K562 (cell line): ENCODE measurements at regions not wholly inside any gene's neighbourhood (a gene's known extent, or its start where the extent isn't known, plus 50 kb on each side); places are given as distances from the start of the nearest gene placed in this dataset.

Experiments
- CTCF ChIP-seq, 3 experiments: IDR thresholded peaks in 2 of 3; conservative IDR thresholded peaks in 1 of 3; 2 replicates each; pipeline ENCODE4 v1.5.1; 2011 to 2012; ENCODE audit warnings: low read length in 3 of 3, mild to moderate bottlenecking in 3 of 3, control low read depth in 2 of 3, improper control_type of control experiment in 1 of 3, inconsistent platforms in 1 of 3, low read depth in 1 of 3, mixed read lengths in 1 of 3, moderate library complexity in 1 of 3; ENCODE audit not compliant: insufficient read depth in 2 of 3
- POLR2AphosphoS5 ChIP-seq: IDR thresholded peaks from 2 replicates; pipeline ENCODE4 v1.6.1; 2011; ENCODE audit warnings: mild to moderate bottlenecking, low read depth, low read length, moderate library complexity; ENCODE audit not compliant: control insufficient read depth, insufficient read depth
- RB1 ChIP-seq: fragments of 450-650 bp; IDR thresholded peaks from 2 replicates; pipeline ENCODE4 v1.6.1; 2017; ENCODE audit warnings: low read depth, mild to moderate bottlenecking
- ZBTB9 ChIP-seq: fragments of 450-650 bp; formaldehyde crosslinking; IDR thresholded peaks from 2 replicates; pipeline ENCODE4 v1.4.0; 2020; ENCODE audit warnings: mild to moderate bottlenecking, moderate library complexity

- TF ChIP-seq RB1 (no peak), POLR2AphosphoS5 (no peak), ZBTB9 (no peak), CTCF (IDR thresholded peaks at IDR 0.05 in 2 of 3, conservative IDR thresholded peaks at IDR 0.05 in 1 of 3; ENCODE audit: insufficient read depth in 2 of 3, low read depth in 1 of 3, low read length in 3 of 3) (no peak)
Observed at GRCh38 chr4:13857397-13857796, 229.9 kb upstream of the BOD1L1 start.
